ENCODE measurements at regions not wholly inside any gene's neighbourhood (a gene's known extent, or its start where the extent isn't known, plus 50 kb on each side); places are given as distances from the start of the nearest gene placed in this dataset.

GRCh38 chr12:105538880-105539279 is 208.4 kb downstream of the C12orf75 start:
- BruUV-seq (replicated peaks), result no TSS peak
- DNase-seq (ENCODE audit: low read depth, low spot score) (no peak), ATAC-seq (no peak)
- H4K20me1 ChIP-seq (ENCODE audit: insufficient read depth), result no peaks in the 10 kb centered on the region
- H3K27ac ChIP-seq (ENCODE audit: low read depth, low read length), result no peak overlapping the region
- POLR2A ChIA-PET, result no interaction called here
- no peak overlapping the region for H3K4me3 ChIP-seq (replicated peaks in 1 of 2; ENCODE audit: low read depth in 1 of 2, low read length in 2 of 2)
- H3K4me2 ChIP-seq (ENCODE audit: low read length), result no peak overlapping the region
- H3K36me3 ChIP-seq (ENCODE audit: control insufficient read depth in 1 of 2, insufficient read depth in 2 of 2, low read length in 2 of 2), result no peaks in the 10 kb centered on the region
- CTCF ChIA-PET, result no interaction called here
- RAD21 ChIA-PET (ENCODE audit: low non-redundant PET in 1 of 2, low total read pairs in 2 of 2, uncharacterized antibody in 2 of 2, unreplicated experiment in 2 of 2), result no interaction called here
- H3K9me2 ChIP-seq (ENCODE audit: insufficient read depth), result no peaks in the 10 kb centered on the region
- no peak for TF ChIP-seq SRF (IDR thresholded peaks at IDR 0.05; ENCODE audit: low read depth)
- TF ChIP-seq CEBPB (IDR thresholded peaks at IDR 0.05; ENCODE audit: low read depth), result no peak
- no peak for TF ChIP-seq FOSL1 (IDR thresholded peaks at IDR 0.05; ENCODE audit: low read depth)
- no peak for TF ChIP-seq POLR2AphosphoS5 (IDR thresholded peaks at IDR 0.05; ENCODE audit: low read depth, low read length)
- no peak for TF ChIP-seq CTCF (IDR thresholded peaks at IDR 0.05 in 2 of 3, conservative IDR thresholded peaks at IDR 0.05 in 1 of 3; ENCODE audit: borderline replicate concordance in 1 of 3, insufficient read depth in 1 of 3, low read depth in 2 of 3, low read length in 2 of 3)
- TF ChIP-seq EGR1 (IDR thresholded peaks at IDR 0.05; ENCODE audit: low read depth), result no peak
- TF ChIP-seq ZBTB33 (IDR thresholded peaks at IDR 0.05; ENCODE audit: extremely low read depth, insufficient replicate concordance, low read length), result no peak
- TF ChIP-seq, protein P1, sequence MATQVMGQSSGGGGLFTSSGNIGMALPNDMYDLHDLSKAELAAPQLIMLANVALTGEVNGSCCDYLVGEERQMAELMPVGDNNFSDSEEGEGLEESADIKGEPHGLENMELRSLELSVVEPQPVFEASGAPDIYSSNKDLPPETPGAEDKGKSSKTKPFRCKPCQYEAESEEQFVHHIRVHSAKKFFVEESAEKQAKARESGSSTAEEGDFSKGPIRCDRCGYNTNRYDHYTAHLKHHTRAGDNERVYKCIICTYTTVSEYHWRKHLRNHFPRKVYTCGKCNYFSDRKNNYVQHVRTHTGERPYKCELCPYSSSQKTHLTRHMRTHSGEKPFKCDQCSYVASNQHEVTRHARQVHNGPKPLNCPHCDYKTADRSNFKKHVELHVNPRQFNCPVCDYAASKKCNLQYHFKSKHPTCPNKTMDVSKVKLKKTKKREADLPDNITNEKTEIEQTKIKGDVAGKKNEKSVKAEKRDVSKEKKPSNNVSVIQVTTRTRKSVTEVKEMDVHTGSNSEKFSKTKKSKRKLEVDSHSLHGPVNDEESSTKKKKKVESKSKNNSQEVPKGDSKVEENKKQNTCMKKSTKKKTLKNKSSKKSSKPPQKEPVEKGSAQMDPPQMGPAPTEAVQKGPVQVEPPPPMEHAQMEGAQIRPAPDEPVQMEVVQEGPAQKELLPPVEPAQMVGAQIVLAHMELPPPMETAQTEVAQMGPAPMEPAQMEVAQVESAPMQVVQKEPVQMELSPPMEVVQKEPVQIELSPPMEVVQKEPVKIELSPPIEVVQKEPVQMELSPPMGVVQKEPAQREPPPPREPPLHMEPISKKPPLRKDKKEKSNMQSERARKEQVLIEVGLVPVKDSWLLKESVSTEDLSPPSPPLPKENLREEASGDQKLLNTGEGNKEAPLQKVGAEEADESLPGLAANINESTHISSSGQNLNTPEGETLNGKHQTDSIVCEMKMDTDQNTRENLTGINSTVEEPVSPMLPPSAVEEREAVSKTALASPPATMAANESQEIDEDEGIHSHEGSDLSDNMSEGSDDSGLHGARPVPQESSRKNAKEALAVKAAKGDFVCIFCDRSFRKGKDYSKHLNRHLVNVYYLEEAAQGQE (IDR thresholded peaks at IDR 0.05; ENCODE audit: low read depth), result no peak
- no peak for TF ChIP-seq JUND (IDR thresholded peaks at IDR 0.05)
- TF ChIP-seq ZNF274 (IDR thresholded peaks at IDR 0.05; ENCODE audit: low read depth, low read length), result no peak
- TF ChIP-seq TCF7L2 (IDR thresholded peaks at IDR 0.05; ENCODE audit: borderline replicate concordance, extremely low read depth, insufficient read depth, insufficient read length), result no peak
- no peak for TF ChIP-seq EZH2phosphoT487 (IDR thresholded peaks at IDR 0.05; ENCODE audit: borderline replicate concordance)
- TF ChIP-seq POLR2A (IDR thresholded peaks at IDR 0.05; ENCODE audit: borderline replicate concordance, extremely low read depth, insufficient read depth, insufficient read length), result no peak
- no peak for TF ChIP-seq EZH2 (IDR thresholded peaks at IDR 0.05)
- no peak for TF ChIP-seq ZFX (IDR thresholded peaks at IDR 0.05)
- peaks cover 0 to 10% of the 10 kb centered on the region in 2 experiments; a peak in 1 of 4 replicates for H3K9me3 ChIP-seq (ENCODE audit: control insufficient read depth in 1 of 2, insufficient read depth in 1 of 2, low read depth in 1 of 2, low read length in 2 of 2)
- H3K9ac ChIP-seq (ENCODE audit: low read length), result no peak overlapping the region
- no peak overlapping the region for H2AFZ ChIP-seq (ENCODE audit: low read depth, low read length, poor library complexity, severe bottlenecking)
- intact Hi-C loops (cut with micrococcal nuclease), result no loop called here
- no peaks in the 10 kb centered on the region for H3K27me3 ChIP-seq (ENCODE audit: insufficient read depth, low read length)
- no peaks in the 10 kb centered on the region for H3K79me2 ChIP-seq (ENCODE audit: insufficient read depth, low read length)
- H3K4me1 ChIP-seq (ENCODE audit: control insufficient read depth in 1 of 2, insufficient read depth in 2 of 2, low read length in 2 of 2), result no peaks in the 10 kb centered on the region
